ENCODE measurements at regions not wholly inside any gene's neighbourhood (a gene's known extent, or its start where the extent isn't known, plus 50 kb on each side); places are given as distances from the start of the nearest gene placed in this dataset.

DNA sequence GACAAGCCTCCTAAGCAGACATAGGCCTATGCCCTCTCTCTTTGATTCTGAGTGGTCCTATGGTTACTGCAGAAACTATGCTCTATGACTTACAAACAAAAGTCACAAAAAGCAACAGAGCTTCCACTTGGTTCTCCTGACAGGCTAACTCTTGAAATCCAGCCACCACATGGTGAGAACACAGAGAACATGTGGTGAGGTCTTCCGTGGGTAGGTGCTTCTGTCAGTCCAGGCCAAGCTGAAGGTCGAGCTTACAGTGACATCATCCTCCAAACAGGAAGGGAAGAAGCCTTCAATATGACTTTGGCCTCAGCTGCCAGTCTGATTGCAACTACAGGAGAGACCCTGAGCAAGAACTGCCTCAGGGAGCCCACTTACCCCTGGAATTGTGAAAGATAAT, 265.5 kb downstream of the TBX18 start:
- no peak for TF ChIP-seq EZH2phosphoT487 (IDR thresholded peaks at IDR 0.05; ENCODE audit: low read depth, severe bottlenecking, unreplicated experiment)
- TF ChIP-seq, protein P1, sequence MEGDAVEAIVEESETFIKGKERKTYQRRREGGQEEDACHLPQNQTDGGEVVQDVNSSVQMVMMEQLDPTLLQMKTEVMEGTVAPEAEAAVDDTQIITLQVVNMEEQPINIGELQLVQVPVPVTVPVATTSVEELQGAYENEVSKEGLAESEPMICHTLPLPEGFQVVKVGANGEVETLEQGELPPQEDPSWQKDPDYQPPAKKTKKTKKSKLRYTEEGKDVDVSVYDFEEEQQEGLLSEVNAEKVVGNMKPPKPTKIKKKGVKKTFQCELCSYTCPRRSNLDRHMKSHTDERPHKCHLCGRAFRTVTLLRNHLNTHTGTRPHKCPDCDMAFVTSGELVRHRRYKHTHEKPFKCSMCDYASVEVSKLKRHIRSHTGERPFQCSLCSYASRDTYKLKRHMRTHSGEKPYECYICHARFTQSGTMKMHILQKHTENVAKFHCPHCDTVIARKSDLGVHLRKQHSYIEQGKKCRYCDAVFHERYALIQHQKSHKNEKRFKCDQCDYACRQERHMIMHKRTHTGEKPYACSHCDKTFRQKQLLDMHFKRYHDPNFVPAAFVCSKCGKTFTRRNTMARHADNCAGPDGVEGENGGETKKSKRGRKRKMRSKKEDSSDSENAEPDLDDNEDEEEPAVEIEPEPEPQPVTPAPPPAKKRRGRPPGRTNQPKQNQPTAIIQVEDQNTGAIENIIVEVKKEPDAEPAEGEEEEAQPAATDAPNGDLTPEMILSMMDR (IDR thresholded peaks at IDR 0.05; ENCODE audit: poor library complexity): no peak

Measured in hepatocyte (in vitro differentiated cells).